NCI-H2196 (cell line): ENCODE measurements at regions not wholly inside any gene's neighbourhood (a gene's known extent, or its start where the extent isn't known, plus 50 kb on each side); places are given as distances from the start of the nearest gene placed in this dataset.

Source experiments
- DNase-seq: peaks from one replicate; lab custom pipeline; 2025; ENCODE audit not compliant: unreplicated experiment; lab: John Stamatoyannopoulos, UW

DNA sequence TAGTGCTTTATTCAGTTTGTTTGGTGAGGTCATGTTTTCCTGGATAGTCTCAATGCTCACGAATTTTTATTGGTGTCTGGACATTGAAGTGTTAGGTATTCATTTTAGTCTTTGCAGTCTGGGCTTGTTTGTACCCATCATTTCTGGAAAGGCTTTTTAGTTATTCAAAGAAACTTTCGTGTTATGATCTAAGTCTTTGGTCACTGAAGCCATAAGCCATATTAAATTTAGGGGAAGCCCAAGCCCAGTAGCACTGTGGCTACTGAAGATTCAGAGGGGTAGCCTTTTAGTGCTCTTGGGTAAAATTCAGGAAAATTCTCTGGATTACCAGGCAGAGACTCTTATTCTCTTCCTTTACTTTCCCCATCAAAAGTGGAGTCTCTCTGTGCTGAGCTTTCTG, 56.2 kb upstream of the PEX5L start:
- DNase-seq: no peak

DNA sequence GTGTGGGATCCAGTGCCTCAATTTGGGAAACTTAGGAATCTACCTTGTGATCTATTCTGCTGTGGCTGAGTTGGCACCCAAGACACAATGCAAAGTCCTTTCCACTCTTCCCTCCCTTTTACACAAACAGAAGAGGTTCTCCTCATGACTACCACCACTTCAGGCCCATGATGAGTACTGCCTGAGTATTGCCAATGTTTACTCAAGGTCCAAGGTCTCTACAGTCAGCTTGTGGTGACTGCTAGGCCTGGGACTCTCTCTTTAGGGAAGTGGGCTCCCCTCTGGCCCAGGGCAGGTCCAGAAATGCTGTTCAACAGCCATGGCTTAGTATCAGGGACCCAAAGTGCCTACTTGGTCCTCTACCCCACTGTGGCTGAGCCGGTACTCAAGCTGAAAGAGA, 56.8 kb upstream of the PEX5L start:
- DNase-seq: no peak

DNA sequence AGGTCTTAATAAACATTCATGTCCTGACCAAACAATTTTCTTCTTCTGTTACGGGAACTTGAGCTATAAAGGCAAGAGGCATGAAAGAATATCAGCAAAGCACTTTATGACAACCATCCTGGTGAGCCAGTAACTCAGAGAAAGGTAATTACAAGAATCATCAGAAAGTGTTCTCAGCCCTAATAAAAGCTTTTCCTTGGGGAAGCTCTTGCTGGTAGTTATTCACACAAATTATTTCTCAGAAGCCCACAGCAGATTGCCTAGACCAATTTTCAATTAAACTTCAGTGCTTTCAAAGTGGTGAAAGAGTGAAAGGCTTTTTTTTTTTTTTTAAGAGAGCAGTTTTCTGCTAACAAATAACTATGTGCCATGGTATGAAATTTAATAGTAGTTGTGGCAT, 60.9 kb upstream of the PEX5L start:
- DNase-seq: no peak

DNA sequence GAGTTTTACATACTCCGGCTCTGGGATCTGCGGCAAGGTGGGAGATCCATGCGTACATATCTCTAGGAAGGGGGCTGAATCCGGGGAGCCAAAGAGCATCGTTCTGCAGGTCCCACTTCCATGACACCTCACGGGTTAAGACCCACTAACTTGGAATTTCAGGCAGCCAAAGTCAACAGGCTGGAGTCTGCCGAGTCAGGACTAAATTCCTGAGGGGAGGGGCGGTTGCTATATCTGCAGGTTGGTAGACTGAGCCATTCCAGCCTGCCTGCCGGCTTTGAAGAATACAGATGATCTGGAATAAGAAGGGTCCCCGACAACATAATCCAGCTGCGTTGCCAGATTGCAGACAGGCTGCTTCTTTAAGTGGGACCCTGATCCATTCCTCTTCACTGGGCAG, 65.4 kb upstream of the PEX5L start:
- no peak for DNase-seq

DNA sequence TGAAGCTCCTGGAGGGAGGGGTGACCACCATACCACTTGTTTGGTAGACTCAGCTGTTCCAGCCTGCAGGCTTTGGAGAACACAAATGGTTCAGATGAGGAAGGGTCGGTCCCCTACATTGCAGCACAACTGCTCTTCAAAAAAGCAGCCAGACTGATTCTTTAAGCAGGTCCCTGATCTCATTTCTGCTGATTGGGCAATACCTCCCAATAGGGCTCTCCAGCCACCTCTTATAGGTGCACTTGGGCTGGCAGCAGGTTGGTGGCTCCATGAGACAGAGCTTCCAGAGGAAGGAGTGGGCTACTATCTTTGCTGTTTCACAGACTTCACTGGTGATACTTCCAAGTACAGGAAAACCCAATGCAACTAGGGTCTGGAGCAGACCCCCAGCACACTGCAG, 65.9 kb upstream of the PEX5L start:
- DNase-seq: no peak

DNA sequence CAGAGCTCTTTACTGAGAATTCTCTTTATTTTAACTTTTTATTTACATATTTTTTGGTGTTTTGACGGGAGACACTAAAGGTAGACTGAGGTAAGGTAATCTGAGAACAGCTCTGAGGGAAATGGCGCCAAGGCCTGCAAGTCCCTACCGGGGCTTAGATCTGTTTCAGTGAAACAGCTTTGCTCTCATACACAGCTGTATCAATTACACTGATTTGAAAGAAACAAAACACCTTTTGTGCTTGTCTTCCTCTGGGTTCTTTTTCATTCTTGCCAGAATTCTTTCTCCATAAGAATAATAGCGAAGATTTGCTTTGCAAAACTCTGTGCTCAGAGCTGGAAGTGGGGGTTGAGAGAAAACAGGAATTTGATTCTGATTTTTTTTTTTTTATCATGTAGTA, 79.5 kb upstream of the PEX5L start:
- no peak for DNase-seq

GRCh38 chr3:180116658-180117057, 79.9 kb upstream of the PEX5L start:
- no peak for DNase-seq

GRCh38 chr3:180117381-180118163, 80.8 kb upstream of the PEX5L start:
- no peak for DNase-seq

DNA sequence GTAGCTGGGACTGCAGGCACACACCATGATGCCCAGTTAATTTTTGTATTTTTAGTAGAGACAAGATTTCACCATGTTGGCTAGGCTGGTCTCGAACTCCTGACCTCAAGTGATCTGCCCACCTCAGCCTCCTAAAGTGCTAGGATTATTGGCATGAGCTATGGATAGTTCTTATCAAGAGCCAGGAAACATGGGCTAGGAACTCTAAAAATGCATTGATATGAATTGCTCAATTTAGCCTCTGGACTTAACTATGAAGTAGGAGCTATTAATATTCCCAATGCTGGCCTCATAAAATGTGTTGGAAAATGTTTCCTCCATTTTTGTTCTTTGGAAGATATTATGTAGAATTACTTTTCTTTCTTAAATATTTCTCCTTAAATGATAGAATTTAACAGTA, 82.8 kb upstream of the PEX5L start:
- no peak for DNase-seq

- no peak for DNase-seq
Observed at GRCh38 chr3:180123928-180124327, 87.2 kb upstream of the PEX5L start.

- no peak for DNase-seq
Observed at GRCh38 chr3:180131169-180131568, 94.4 kb upstream of the PEX5L start.

GRCh38 chr3:180135101-180135500, 98.4 kb upstream of the PEX5L start:
- no peak for DNase-seq

DNA sequence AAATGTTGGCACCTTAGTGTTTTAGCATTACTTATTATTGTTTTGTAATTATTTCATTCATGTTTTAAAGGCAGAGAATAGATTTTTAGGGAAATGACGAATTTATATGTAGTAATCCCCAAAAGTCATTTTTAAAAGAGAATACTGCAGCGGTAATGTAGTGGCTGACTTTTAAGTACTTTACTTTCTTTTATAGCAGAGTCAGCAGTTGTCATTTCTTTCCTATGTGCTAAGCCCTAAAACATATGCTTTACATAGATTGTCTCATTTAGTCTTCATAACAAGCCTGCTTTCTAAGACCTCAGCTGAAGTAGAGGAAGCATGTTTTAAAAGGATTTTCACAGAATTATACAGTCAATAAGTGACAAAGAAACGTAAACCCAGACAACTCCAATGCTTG, 102.1 kb upstream of the PEX5L start:
- DNase-seq: no peak

GRCh38 chr3:180142041-180142440, 105.3 kb upstream of the PEX5L start:
- DNase-seq: no peak

GRCh38 chr3:180142472-180142871, 105.7 kb upstream of the PEX5L start:
- no peak for DNase-seq

GRCh38 chr3:180161770-180162169, 125.0 kb upstream of the PEX5L start:
- DNase-seq: no peak

DNA sequence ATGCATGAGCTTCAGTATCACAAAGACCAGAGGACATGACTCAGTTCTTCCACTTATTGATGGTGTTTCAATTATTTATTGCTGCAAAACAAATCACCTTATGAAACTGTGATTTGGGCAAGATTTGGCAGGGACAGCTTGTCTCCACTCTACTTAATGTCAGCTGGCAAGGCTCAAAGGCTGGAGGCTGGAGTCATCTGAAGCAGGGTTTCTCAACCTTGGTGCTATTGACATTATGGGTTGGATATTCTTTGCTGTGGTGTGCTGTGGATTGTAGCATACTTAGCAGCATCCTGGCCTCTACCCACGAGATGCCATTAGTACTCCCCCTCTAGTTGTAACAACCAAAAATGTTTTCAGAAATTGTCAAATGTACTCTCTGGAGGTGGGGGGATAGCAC, 138.8 kb upstream of the PEX5L start:
- no peak for DNase-seq

- DNase-seq: no peak
Observed at GRCh38 chr3:180176059-180176458, 139.3 kb upstream of the PEX5L start.

GRCh38 chr3:180177255-180177654, 140.5 kb upstream of the PEX5L start:
- no peak for DNase-seq

- no peak for DNase-seq
Observed at GRCh38 chr3:180179562-180179961, 142.8 kb upstream of the PEX5L start.

GRCh38 chr3:180180795-180181194, 144.1 kb upstream of the PEX5L start:
- no peak for DNase-seq

DNA sequence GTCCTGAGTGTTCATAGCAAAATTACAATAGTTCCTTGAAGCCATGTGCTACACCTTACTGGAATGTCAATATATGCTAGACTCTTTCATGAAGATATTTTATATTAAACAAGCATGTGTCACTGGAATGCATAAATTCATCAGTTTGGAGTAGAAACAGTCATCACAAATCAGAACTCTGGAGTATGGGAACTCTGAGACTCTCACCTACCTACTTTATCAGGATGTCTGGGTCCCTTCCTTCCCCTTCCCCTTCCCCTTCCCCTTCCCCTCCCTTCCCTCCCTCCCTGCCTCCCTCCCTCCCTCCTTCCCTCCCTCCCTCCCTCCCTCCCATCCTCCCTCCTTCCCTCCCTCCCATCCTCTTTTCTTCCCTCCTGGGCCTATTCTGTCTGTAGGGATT, 144.7 kb upstream of the PEX5L start:
- no peak for DNase-seq

- no peak for DNase-seq
Observed at GRCh38 chr3:180183346-180183745, 146.6 kb upstream of the PEX5L start.
